GM19463 (cell line): ENCODE measurements at regions not wholly inside any gene's neighbourhood (a gene's known extent, or its start where the extent isn't known, plus 50 kb on each side); places are given as distances from the start of the nearest gene placed in this dataset.
A peak's percentile ranks its signal among the peaks of the same experiment; 100 is the strongest.
"Not testable (repeated sequence)": the region's sequence is repeated elsewhere in the genome, so short reads cannot be mapped to it uniquely, and the experiment has no call there.

Experiments used
- ATAC-seq: cut with Tn5 transposase; IDR thresholded peaks from one replicate; pipeline ENCODE4 v1.9.1; 2021; ENCODE audit warnings: mild to moderate bottlenecking, moderate library complexity; ENCODE audit not compliant: unreplicated experiment

GRCh38 chr4:37771771-37772170 is 54.7 kb upstream of the PGM2 start:
- no peak for ATAC-seq

GRCh38 chr4:37770016-37770415 is 56.5 kb upstream of the PGM2 start:
- no peak for ATAC-seq

GRCh38 chr4:37769391-37769989 is 57.0 kb upstream of the PGM2 start:
- no peak for ATAC-seq

- ATAC-seq, result no peak
These were observed 58.9 kb upstream of the PGM2 start for GRCh38 chr4:37767546-37767945.

- ATAC-seq, result no peak
These were observed 59.5 kb upstream of the PGM2 start for GRCh38 chr4:37767019-37767418.

GRCh38 chr4:37765741-37766140 is 60.7 kb upstream of the PGM2 start:
- ATAC-seq, result peak; percentile 54

GRCh38 chr4:37763831-37764230 is 62.7 kb upstream of the PGM2 start:
- no peak for ATAC-seq

GRCh38 chr4:37762991-37763368 is 63.5 kb upstream of the PGM2 start:
- ATAC-seq, result no peak

GRCh38 chr4:37762294-37762990 is 64.0 kb upstream of the PGM2 start:
- ATAC-seq, result no peak

- no peak for ATAC-seq
These were observed 65.6 kb upstream of the PGM2 start for GRCh38 chr4:37760840-37761239.

- ATAC-seq, result no peak
These were observed 66.7 kb upstream of the PGM2 start for GRCh38 chr4:37759833-37760232.

GRCh38 chr4:37758226-37758625 is 68.3 kb upstream of the PGM2 start:
- ATAC-seq, result no peak

GRCh38 chr4:37757761-37758160 is 68.7 kb upstream of the PGM2 start:
- no peak for ATAC-seq

- no peak for ATAC-seq
These were observed 69.4 kb upstream of the PGM2 start for GRCh38 chr4:37757121-37757520.

- ATAC-seq, result no peak
These were observed 68.4 kb upstream of the RELL1 start for GRCh38 chr4:37754410-37755185.

GRCh38 chr4:37749398-37749988 is 63.3 kb upstream of the RELL1 start:
- ATAC-seq, result no peak

- ATAC-seq, result no peak
These were observed 62.3 kb upstream of the RELL1 start for GRCh38 chr4:37748485-37748884.

GRCh38 chr4:37747772-37748330 is 61.7 kb upstream of the RELL1 start:
- ATAC-seq, result no peak

- ATAC-seq, result not testable (repeated sequence)
These were observed 60.7 kb upstream of the RELL1 start for GRCh38 chr4:37746852-37747251.

- no peak for ATAC-seq
These were observed 59.8 kb upstream of the RELL1 start for GRCh38 chr4:37745946-37746345.

- ATAC-seq, result no peak
These were observed 56.0 kb upstream of the RELL1 start for GRCh38 chr4:37742149-37742548.
